NCI-H146 treated with DMSO at 0.1 percent for 48 hours (cell line): ENCODE measurements at regions not wholly inside any gene's neighbourhood (a gene's known extent, or its start where the extent isn't known, plus 50 kb on each side); places are given as distances from the start of the nearest gene placed in this dataset.
A peak's percentile ranks its signal among the peaks of the same experiment; 100 is the strongest.

Experiments
- DNase-seq: peaks from one replicate; lab custom pipeline; 2025; ENCODE audit not compliant: unreplicated experiment; lab: John Stamatoyannopoulos, UW

GRCh38 chr2:75389271-75389670 lies 171.5 kb downstream of the EVA1A start:
- no peak for DNase-seq

GRCh38 chr2:75381032-75381431 lies 179.7 kb downstream of the EVA1A start:
- no peak for DNase-seq

- no peak for DNase-seq
These were observed 180.3 kb upstream of the TACR1 start for GRCh38 chr2:75379476-75380210.

- no peak for DNase-seq
These were observed 176.6 kb upstream of the TACR1 start for GRCh38 chr2:75375646-75376582.

GRCh38 chr2:75374414-75374957 lies 175.2 kb upstream of the TACR1 start:
- peak; percentile 15 for DNase-seq

- peak; percentile 91 for DNase-seq
These were observed 168.1 kb upstream of the TACR1 start for GRCh38 chr2:75367401-75367800.

- no peak for DNase-seq
These were observed 162.2 kb upstream of the TACR1 start for GRCh38 chr2:75361486-75361885.

- no peak for DNase-seq
These were observed 161.6 kb upstream of the TACR1 start for GRCh38 chr2:75360945-75361344.

- no peak for DNase-seq
These were observed 157.5 kb upstream of the TACR1 start for GRCh38 chr2:75356865-75357264.

GRCh38 chr2:75353131-75353530 lies 153.8 kb upstream of the TACR1 start:
- DNase-seq: no peak

GRCh38 chr2:75348307-75348706 lies 149.0 kb upstream of the TACR1 start:
- no peak for DNase-seq

GRCh38 chr2:75344146-75344545 lies 144.8 kb upstream of the TACR1 start:
- DNase-seq: no peak

GRCh38 chr2:75342504-75343175 lies 143.3 kb upstream of the TACR1 start:
- DNase-seq: no peak

GRCh38 chr2:75340560-75340959 lies 141.2 kb upstream of the TACR1 start:
- peak; percentile 80 for DNase-seq

GRCh38 chr2:75338461-75338860 lies 139.1 kb upstream of the TACR1 start:
- DNase-seq: no peak

GRCh38 chr2:75337619-75338018 lies 138.3 kb upstream of the TACR1 start:
- DNase-seq: no peak

GRCh38 chr2:75337016-75337415 lies 137.7 kb upstream of the TACR1 start:
- no peak for DNase-seq

- no peak for DNase-seq
These were observed 137.1 kb upstream of the TACR1 start for GRCh38 chr2:75336451-75336850.

GRCh38 chr2:75334076-75334475 lies 134.8 kb upstream of the TACR1 start:
- DNase-seq: no peak

- DNase-seq: no peak
These were observed 134.3 kb upstream of the TACR1 start for GRCh38 chr2:75333646-75334045.

- DNase-seq: no peak
These were observed 128.8 kb upstream of the TACR1 start for GRCh38 chr2:75328156-75328555.
